HUES48 (cell line): ENCODE measurements at regions not wholly inside any gene's neighbourhood (a gene's known extent, or its start where the extent isn't known, plus 50 kb on each side); places are given as distances from the start of the nearest gene placed in this dataset.
"Not testable (repeated sequence)": the region's sequence is repeated elsewhere in the genome, so short reads cannot be mapped to it uniquely, and the experiment has no call there.

Source experiments
- H3K27ac ChIP-seq: one replicate; pipeline ENCODE4 v1.7.0; 2013; ENCODE audit warnings: low read depth, low read length, inconsistent platforms
- H3K27me3 ChIP-seq: 2 replicates; pipeline ENCODE4 v1.6.1; 2013; ENCODE audit warnings: mild to moderate bottlenecking, low read length; ENCODE audit not compliant: control insufficient read depth, insufficient read depth
- H3K36me3 ChIP-seq: 2 replicates; pipeline ENCODE4 v1.6.1; 2013; ENCODE audit warnings: low read length; ENCODE audit not compliant: control insufficient read depth, insufficient read depth
- H3K4me1 ChIP-seq: 2 replicates; pipeline ENCODE4 v1.6.1; 2013; ENCODE audit warnings: mild to moderate bottlenecking, low read length; ENCODE audit not compliant: control insufficient read depth, insufficient read depth
- H3K4me3 ChIP-seq: 2 replicates; pipeline ENCODE4 v1.5.1; 2013; ENCODE audit warnings: mild to moderate bottlenecking, low read depth, low read length
- H3K9ac ChIP-seq: 2 replicates; pipeline ENCODE4 v1.6.1; 2013; ENCODE audit warnings: mild to moderate bottlenecking, low read depth, low read length, moderate library complexity
- H3K9me3 ChIP-seq: 2 replicates; pipeline ENCODE4 v1.6.1; 2013; ENCODE audit warnings: low read length; ENCODE audit not compliant: control insufficient read depth, insufficient read depth

DNA sequence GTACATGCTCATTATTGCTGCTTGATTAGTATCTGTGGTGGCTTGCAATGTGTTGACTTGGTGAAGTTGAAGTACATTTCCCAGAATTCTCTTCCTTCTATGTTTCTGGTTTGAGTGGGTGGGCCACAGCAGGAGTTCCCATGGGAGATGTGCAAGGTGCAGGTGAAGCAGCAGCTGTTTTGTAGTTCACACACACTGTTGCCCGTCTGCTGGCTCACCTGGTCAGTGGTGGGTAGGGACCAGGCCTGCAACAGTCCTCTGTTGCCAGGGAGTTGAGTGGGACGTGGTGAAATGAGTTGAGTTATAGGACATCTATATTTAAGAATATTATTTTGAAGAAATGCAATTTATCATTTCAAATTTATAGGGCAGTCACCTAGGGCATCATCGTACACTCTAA is 417.4 kb downstream of the TMEM135 start:
- no peaks in the 10 kb centered on the region for H3K36me3 ChIP-seq
- no peak overlapping the region for H3K9ac ChIP-seq
- H3K4me1 ChIP-seq = no peaks in the 10 kb centered on the region
- H3K27ac ChIP-seq = no peak overlapping the region
- no peaks in the 10 kb centered on the region for H3K9me3 ChIP-seq
- H3K4me3 ChIP-seq = no peak overlapping the region
- no peaks in the 10 kb centered on the region for H3K27me3 ChIP-seq

DNA sequence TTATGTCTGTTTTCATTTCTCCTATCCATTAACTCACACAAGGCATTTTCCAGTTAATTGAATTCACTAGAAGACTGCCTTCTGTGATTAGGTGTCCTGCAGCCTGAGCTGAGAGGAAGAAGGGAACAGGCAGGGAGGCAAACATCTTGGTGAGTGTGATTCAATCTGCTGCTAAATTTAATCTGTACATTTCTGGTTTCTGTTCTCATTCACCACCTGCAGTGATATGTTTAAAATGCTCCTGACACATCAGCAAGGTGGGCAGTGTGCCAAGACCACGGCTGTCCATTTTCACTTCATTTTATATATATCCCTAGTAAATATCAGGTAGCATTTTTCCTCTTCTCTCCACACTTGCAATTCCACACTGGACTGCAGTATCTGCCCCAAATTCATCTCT is 416.5 kb downstream of the TMEM135 start:
- Histone ChIP-seq H3K27me3 (no peaks in the 10 kb centered on the region), H3K9ac (no peak overlapping the region), H3K4me3 (no peak overlapping the region), H3K9me3 (no peaks in the 10 kb centered on the region), H3K36me3 (no peaks in the 10 kb centered on the region), H3K27ac (no peak overlapping the region), H3K4me1 (no peaks in the 10 kb centered on the region)

DNA sequence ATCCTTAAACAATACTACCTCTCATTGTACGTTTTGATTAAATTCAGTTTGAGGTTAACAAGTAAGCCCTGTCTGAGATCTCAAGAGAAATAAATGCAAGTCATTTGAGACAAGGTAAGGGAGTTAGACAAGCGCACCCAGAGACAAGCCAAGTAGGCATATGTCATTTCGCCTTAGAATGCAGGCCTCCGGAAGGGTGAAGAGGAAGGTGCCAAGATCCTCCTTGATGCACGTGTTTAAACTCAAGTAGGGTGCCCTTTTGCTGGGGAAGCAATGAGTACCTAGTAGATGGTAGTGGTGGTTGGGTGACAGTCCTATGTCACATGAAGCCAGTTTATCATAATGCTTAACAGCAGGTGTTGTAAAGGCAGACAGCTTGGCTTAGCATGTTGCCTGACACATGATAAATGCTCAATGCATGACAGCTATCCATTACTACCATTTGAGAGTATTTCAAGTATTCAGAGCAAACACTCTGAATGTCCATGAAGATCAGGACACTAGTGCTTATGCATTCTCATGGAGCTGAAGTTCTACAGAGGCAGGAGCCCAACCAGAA is 415.9 kb downstream of the TMEM135 start:
- H3K4me3 ChIP-seq = no peak overlapping the region
- H3K4me1 ChIP-seq = no peaks in the 10 kb centered on the region
- H3K9ac ChIP-seq = no peak overlapping the region
- no peaks in the 10 kb centered on the region for H3K36me3 ChIP-seq
- no peaks in the 10 kb centered on the region for H3K9me3 ChIP-seq
- no peaks in the 10 kb centered on the region for H3K27me3 ChIP-seq
- H3K27ac ChIP-seq = no peak overlapping the region

DNA sequence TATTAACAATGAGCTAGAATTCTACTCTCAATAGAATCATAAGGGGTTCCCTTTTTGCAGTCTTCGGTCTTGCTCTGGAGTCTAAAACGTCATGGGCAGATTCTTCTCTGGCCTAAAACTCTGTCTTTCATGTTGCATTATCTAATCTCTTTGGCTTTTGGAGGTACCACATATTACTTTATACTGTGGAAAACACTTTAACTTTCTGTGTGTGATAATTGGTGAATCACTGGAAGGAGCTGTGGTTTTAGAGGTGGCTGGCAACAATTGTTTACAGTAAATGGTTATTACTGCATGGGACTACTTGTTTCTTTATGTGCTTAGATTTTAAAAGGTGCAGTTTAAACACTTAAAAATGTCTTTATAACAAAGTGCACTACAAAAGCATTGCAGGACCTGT is 414.3 kb downstream of the TMEM135 start:
- not testable (repeated sequence) for H3K4me1 ChIP-seq, H3K9me3 ChIP-seq, H3K27me3 ChIP-seq, H3K4me3 ChIP-seq, H3K36me3 ChIP-seq, H3K27ac ChIP-seq, H3K9ac ChIP-seq

DNA sequence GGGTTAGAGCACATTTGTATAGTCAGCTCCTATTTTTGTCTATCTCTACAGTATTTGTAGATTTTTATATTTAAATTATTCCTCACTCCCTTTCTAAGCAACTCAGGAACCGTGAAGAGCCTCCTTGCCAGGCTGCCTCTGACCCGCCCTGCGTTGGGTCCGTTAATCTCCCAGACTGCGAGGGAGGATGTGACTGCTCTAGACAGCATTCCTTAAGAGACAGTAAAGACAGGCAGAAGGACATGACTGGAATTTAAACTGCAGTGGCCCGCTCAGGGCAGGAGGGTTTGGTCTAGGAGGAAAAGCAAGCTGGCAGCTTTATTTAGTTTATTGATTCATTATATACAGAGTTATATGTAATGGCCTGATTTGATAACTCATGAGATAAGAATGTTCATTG is 413.7 kb downstream of the TMEM135 start:
- Histone ChIP-seq H3K9ac (no peak overlapping the region), H3K9me3 (no peaks in the 10 kb centered on the region), H3K27me3 (no peaks in the 10 kb centered on the region), H3K27ac (no peak overlapping the region), H3K36me3 (no peaks in the 10 kb centered on the region), H3K4me1 (no peaks in the 10 kb centered on the region), H3K4me3 (no peak overlapping the region)

DNA sequence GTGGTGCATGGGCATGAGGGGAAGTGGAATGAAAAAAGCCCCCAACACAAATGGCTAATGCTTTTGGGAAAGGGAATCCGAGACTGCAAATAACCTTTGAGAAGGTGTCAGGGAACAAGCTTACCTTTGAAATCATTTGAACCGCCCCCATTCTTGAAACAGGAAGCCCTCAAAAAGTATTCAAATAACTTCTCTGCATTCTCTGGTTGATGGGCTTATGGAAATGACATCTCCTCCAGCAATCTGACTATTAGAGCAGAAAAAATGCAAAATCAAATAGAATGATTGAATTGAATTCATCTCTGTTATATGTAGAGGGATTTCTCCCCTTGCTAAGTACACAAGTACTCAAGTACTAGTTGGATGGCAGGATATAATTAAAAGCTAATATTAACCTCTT is 409.9 kb downstream of the TMEM135 start:
- Histone ChIP-seq H3K4me3 (no peak overlapping the region), H3K27me3 (no peaks in the 10 kb centered on the region), H3K27ac (no peak overlapping the region), H3K9me3 (no peaks in the 10 kb centered on the region), H3K36me3 (no peaks in the 10 kb centered on the region), H3K9ac (no peak overlapping the region), H3K4me1 (no peaks in the 10 kb centered on the region)

DNA sequence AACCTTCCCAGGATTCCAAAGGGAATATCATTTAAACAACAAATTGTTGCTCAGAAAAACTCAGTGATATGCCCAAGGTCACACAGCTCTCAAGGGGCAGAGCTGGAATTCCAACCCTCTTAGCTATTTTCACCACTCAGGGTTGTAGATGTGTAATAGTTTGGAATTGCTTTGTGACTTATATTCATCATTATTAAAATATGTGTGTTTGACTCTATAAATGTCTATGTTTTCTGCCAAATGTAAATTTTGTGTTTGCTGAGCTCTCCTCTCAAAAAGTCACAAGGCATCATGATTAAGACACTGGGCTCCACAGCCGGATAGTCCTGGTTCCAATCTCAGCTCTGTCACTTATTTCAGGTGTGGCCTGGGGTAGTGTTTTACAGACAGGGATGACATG is 407.3 kb downstream of the TMEM135 start:
- Histone ChIP-seq H3K27ac (no peak overlapping the region), H3K9ac (no peak overlapping the region), H3K9me3 (no peaks in the 10 kb centered on the region), H3K36me3 (no peaks in the 10 kb centered on the region), H3K4me1 (no peaks in the 10 kb centered on the region), H3K27me3 (no peaks in the 10 kb centered on the region), H3K4me3 (no peak overlapping the region)

DNA sequence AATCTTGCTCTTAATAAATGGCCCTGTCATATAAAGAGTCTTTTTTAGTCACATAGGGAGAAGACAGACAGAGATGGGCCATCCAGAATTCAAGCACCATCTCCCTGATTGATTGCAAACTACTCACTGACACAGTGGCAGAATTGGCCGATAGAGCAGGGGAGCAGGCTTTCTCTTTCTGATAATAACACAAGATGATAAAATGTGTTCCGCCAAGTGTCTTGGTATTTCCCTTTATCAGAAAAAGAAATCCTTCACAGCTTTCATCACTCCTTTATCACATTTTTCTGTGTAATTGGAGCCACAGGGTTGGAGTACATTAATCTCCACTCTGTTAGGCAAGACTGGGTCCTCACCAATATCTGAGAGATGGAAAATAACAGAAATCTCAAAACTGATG is 406.0 kb downstream of the TMEM135 start:
- no peaks in the 10 kb centered on the region for H3K4me1 ChIP-seq
- H3K27me3 ChIP-seq = no peaks in the 10 kb centered on the region
- no peaks in the 10 kb centered on the region for H3K9me3 ChIP-seq
- no peak overlapping the region for H3K4me3 ChIP-seq
- no peak overlapping the region for H3K27ac ChIP-seq
- H3K36me3 ChIP-seq = no peaks in the 10 kb centered on the region
- no peak overlapping the region for H3K9ac ChIP-seq

DNA sequence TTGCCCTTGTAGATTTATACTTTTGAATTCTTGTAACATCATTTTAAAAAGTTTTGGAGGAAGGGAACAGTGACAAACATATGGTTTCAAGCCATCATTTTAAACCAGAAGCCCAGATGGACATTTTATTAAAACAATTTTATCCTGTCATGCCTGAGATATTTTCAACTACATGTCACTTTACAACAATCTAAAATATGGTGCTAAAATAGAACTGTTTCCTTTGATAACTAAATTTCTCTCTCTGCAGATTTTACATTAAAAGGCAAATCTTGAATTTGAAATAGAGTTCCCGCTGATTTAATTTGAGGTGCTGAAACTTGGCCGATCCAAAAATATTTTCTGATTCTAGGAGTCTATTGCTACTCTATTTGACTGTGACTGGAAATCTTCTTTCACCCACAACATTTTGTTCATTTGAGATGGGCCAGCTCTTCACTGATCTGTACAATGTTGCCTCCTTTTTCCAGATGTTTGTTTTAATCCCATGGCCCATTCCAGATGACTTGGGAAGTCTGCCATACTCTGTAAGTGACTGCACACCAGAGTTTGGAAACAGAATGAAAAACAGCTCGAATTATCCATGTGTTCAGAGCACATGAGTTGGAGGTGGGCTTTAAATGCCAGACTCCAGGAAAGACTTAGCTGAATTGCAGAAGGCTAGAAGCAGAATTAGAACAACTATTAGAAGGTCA is 402.5 kb downstream of the TMEM135 start:
- Histone ChIP-seq H3K9ac (no peak overlapping the region), H3K9me3 (no peaks in the 10 kb centered on the region), H3K27ac (no peak overlapping the region), H3K36me3 (no peaks in the 10 kb centered on the region), H3K4me3 (no peak overlapping the region), H3K27me3 (no peaks in the 10 kb centered on the region), H3K4me1 (no peaks in the 10 kb centered on the region)

DNA sequence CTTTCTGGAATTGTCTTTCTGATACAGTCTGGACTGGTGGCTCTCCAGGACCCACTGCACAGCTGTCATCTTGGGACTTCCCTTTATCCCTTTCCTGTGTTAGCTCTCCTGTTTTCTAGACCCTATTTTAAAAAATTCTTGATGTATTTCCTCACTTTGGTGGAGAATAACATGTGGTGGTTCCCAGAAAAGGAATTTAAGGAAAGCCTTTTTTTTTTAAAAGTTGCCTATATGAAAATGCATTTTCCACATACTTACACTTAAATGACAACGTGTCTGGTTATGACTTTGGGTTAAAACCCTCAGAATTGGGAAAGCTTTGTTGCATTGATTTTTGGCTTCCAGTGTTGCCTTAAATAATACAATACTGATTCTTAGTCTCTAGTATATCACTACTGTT is 400.7 kb downstream of the TMEM135 start:
- Histone ChIP-seq H3K36me3 (no peaks in the 10 kb centered on the region), H3K27ac (no peak overlapping the region), H3K4me3 (no peak overlapping the region), H3K27me3 (no peaks in the 10 kb centered on the region), H3K9ac (no peak overlapping the region), H3K4me1 (no peaks in the 10 kb centered on the region), H3K9me3 (no peaks in the 10 kb centered on the region)

DNA sequence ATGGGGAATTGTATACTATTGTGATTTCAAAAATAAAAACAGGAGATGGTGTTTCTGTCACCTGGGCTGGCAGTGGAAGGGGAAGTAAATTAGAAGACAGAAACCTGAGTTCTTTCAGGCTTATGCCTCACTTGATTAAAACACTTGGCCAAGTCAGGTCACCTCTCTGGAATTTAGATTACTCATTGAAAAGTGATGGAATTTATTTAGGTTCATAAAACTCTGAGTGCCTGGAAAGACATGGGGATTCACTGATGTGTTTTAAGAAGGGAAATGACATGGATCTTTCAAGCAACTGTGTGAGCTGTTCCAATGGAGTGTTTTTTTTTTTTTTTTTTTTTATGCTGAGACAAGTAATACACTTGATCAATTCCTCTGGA is 400.1 kb downstream of the TMEM135 start:
- H3K36me3 ChIP-seq = no peaks in the 10 kb centered on the region

More for the DNA sequence above, 400.1 kb downstream of the TMEM135 start:
- H3K27me3 ChIP-seq = no peaks in the 10 kb centered on the region
- no peaks in the 10 kb centered on the region for H3K9me3 ChIP-seq
- H3K27ac ChIP-seq = no peak overlapping the region
- H3K4me1 ChIP-seq = no peaks in the 10 kb centered on the region
- H3K9ac ChIP-seq = no peak overlapping the region
- H3K4me3 ChIP-seq = no peak overlapping the region
